DMS153 (cell line): ENCODE measurements at regions not wholly inside any gene's neighbourhood (a gene's known extent, or its start where the extent isn't known, plus 50 kb on each side); places are given as distances from the start of the nearest gene placed in this dataset.
A peak's percentile ranks its signal among the peaks of the same experiment; 100 is the strongest.
"Not testable (repeated sequence)": the region's sequence is repeated elsewhere in the genome, so short reads cannot be mapped to it uniquely, and the experiment has no call there.

ENCODE experiments used
- DNase-seq: peaks from one replicate; lab custom pipeline; 2025; lab: John Stamatoyannopoulos, UW

DNA sequence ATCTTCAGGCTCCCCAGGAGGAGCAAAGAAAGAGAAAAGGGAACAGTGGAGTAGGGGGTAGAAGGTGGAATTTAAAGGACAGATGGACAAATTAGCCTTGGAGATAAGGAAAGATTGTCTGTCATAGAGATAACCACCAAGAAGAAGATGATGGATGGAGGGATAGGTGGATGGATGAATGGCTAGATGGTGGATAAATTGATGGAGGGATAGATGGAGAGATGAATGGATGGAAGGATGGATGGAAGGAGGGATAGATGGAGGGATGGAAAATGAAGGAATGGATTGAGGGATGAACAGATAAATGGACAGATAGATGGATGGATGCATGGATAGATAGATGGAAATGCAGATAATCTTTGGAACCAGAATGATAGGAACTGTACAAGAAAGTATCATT is 102.8 kb downstream of the TNFAIP3 start:
- no peak for DNase-seq

DNA sequence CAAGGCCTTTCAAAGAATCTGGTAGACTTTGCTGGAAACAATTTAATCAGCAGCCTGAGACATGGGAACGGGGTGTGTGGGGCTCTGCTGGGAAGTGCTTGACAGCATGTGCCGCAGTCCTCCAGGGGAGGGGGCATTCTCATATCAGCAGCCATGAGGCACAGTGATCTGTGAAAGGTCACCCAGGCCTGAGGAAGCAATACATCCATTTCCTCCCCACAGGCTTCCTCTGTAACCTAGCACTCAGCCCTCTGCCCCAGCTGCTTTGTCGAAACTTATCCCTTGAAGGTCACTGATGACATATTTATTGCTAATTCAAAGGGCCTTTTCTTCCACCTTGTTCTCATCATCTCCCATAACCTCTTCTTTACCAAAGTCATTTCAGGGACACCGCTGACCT is 103.3 kb downstream of the TNFAIP3 start:
- DNase-seq, result no peak

GRCh38 chr6:137973201-137973600 is 106.1 kb downstream of the TNFAIP3 start:
- DNase-seq, result no peak

DNA sequence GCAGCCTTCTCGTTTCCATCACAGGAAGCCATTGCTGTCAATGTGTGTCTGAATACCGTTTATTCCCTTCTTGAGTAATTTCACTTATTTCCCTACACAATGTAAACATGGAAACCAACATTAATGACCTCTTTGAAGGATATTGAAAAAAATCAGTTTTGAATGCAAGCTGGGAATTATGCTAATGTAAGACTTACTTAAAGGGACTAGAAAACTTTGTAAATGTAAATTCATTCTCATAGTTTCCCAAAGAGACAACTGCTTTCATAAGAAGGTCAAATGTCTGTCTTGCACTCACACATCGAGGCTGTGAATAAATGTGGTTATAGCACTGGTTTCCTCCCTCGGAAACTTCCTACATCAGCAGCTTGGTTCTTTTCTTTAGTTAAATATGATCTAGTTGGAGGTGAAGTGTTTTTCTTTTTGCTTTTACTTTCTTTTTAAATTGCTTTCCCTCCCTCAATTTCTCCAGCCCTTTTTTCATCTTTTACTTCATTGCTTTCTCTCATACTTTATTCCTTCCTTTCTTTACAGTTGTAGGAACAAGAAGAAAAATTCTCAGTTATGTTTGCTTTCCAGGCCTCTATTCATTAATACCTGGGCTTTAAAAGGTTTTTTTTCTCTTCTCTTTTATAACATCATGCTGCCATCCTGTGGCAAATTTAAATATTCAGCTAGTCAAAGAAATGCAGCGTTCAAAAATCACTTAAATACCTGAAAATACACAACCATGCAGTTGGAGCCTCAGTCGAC is 108.3 kb downstream of the TNFAIP3 start:
- no peak for DNase-seq

GRCh38 chr6:137976430-137976829 is 109.4 kb downstream of the TNFAIP3 start:
- no peak for DNase-seq

DNA sequence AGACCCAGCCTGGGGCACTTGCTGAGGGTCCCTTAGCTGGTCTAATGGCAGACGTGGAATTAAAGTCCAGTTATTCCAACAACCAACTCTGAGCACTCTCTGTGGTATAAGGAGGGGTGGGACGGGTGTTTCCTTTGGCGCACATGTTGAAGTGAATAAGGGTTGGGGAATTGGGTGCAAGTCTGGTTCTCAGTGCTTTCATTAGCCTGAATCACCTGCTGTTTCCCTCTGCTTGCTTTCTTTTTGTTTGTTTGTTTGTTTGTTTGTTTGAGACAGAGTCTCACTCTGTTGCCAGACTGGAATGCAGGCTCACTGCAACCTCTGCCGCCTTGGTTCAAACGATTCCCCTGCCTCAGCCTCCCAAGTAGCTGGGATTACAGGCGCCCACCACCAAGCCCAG is 110.1 kb downstream of the TNFAIP3 start:
- DNase-seq, result no peak

- DNase-seq, result no peak
These were observed 110.8 kb downstream of the TNFAIP3 start for GRCh38 chr6:137977814-137978213.

- DNase-seq, result no peak
These were observed 111.3 kb downstream of the TNFAIP3 start for GRCh38 chr6:137978252-137978896.

- not testable (repeated sequence) for DNase-seq
These were observed 112.2 kb downstream of the TNFAIP3 start for GRCh38 chr6:137979263-137979662.

DNA sequence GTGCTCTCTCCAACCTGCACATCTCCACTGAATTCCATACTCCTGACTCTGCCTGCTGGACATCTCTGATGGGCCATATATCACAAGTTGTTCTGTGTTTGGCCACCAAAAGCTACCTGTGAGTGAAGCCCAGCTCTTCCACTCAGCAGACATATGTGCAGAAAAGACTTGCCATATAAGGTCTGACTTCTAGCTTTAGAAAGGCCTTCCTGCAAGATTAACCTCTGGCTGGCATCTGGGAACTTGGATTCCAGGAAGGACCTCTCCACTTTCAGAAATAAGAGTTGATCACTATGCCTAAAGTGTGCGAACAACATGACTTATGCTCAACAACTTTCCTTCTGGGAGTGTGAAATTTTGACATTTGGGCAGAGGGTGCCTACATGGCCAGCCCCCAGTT is 113.7 kb downstream of the TNFAIP3 start:
- no peak for DNase-seq

GRCh38 chr6:137981758-137982157 is 114.7 kb downstream of the TNFAIP3 start:
- DNase-seq, result no peak

DNA sequence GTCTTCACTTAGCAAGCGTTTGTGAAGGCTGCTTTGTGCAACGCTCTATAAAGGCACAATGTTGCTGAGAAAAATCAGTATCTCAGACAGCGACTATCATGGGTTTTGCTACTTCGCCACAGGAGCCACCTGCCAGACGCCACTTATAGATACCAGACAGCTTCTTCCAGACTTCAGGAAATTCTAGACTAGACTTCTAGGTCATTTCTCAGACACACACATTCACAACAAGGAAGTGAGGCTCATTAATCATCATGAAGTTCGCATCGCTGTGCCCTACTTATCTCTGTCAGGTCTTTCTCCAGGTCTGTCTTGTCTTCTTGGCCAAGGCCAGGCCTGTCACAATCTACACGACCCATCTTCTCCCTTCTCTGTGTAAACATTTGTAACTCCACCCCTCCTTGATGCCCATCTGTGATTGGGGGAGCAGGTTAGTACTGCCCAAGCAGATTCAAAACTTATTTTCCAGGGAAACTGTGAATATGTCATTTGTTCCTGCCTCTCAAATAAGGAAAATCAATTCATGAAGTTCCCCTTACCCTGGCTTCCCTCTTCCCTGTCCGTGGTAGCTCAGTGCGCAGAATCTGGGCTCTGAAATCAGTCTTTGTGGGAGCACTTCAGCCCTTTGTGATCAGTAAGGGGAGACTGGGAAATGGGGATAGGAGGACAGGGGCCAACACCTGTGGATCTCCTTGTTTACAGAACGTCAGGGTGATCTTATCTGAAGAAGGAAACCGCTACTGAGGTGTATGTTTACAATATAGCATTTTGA is 115.5 kb downstream of the TNFAIP3 start:
- no peak for DNase-seq

DNA sequence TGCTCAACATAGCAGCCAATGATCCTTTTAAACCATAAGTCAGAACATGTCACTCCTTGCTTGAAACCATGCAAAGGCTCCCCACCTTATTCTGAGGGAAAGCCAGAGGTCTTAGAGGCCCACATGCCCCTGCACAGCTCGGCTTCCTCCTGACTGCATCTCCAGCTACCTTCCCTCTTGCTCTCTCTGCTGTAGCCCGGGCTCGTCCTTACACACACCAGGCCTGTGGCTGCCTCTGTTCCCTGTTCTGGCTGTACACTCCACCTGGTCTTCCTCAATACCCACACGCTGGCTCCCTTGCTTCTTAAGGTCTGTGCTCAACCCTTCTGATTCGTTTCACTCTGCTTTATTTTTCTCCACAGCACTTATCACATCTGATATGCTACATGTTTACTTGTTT is 116.2 kb downstream of the TNFAIP3 start:
- DNase-seq, result no peak

DNA sequence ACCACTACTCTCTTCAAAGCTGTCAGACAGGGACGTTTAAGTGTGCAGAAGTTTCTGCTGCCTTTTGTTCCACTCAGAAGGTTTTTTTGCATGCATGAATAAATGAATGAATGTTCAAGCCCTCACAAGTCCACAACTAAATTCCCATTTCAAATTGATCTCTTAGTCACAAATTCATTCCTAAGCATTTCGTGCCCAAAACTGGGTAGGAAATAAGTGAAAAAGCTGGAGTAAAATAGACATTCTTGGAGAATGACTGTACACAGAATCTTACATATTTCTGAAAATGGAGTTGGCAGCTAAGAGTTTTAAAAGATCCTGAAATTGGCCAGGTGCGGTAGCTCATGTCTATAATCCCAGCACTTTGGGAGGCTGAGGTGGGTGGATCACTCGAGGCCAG is 117.6 kb downstream of the PERP start:
- no peak for DNase-seq

GRCh38 chr6:137995371-137995770 is 111.8 kb downstream of the PERP start:
- no peak for DNase-seq

DNA sequence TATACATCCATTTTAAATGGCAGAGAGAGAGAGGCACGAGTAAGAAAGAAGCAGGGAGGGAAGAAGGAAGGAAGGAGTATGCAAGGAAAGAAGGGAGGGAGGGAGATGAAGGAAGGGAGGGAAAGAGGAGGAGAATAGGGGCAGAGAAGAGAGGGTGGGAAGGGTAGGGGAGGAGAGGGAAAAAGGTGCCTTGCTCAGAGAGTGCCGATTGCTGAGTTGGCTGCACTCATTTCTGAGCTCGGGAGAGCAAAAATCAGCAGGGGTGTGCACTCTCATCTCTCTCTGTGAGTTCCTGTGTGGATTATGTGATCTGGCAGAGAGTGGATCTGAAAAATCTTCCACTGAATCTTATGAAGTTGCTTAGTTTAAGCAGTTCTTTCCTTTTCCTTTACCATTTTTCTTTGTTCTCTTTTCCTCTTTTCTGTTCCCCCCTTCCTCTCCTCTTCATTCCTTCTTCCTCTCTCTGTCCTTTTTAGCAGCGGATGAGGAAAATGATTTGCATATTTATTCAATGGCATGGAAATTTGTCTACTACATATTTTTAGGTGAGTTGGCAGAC is 108.7 kb downstream of the PERP start:
- DNase-seq, result no peak

DNA sequence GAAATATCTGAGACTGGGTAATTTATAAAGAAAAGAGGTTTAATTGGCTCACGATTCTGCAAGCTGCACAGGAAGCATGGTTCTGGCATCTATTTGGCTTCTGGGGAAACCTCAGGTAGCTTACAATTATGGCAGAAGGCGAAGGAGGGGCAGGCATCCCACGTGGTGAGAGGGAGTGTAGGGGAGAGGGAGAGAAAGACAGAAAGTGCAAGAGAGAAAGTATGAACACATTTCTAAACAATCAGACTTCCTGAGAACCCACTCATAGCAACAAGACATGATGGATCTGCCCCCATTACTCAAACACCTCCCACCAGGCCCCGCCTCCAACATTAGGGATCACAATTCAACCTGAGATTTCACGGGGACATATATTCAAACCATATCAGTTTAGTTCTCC is 107.4 kb downstream of the PERP start:
- DNase-seq, result no peak

DNA sequence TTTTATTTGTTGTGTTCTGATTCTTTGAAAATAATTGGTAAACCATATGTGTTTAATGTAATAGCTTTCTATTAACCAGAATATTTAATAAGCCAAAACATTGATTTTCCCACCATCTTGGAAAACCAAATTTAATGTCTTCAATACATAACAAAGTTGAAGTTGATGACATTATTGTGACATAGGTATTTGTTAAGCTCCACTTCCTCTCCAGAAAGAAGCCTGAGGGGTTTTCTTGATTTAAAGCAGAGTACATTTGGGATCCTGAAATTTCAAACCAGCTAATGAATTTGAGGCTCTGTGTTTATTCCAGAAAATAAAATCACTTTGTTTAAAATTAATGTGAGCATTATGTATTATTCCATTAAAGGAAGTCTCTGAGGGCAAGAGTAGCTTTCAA is 106.3 kb downstream of the PERP start:
- DNase-seq, result no peak

DNA sequence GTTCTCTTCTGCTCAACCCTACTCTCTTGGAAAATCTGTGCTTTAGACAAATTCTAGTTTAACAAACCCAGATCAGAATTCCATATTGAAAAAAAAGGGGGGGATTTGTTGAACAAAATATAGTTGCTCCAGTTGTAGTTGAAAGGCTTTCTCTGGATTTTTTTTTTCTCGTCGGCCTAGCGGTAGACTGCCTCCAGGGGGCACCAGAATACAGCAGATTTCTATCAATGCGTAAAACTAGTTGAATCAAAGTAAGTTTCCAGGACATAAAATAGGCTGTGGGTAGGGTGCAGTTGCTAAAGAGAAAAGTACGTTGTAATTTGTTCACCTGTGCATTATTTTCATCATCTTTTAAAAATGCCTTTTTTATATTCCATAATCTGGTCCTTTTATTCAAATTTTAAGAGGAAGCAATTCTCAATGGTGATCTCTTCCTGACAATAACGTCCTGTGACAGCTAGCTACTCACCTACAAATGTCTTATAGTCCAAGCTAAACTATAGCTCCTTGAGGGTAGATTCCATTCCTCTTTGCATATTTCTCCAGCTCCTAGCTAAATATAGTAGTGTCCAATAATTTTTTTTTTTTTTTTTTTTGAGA is 105.4 kb downstream of the PERP start:
- DNase-seq, result peak; percentile 18

GRCh38 chr6:138004430-138005287 is 102.6 kb downstream of the PERP start:
- peak; percentile 42 for DNase-seq

DNA sequence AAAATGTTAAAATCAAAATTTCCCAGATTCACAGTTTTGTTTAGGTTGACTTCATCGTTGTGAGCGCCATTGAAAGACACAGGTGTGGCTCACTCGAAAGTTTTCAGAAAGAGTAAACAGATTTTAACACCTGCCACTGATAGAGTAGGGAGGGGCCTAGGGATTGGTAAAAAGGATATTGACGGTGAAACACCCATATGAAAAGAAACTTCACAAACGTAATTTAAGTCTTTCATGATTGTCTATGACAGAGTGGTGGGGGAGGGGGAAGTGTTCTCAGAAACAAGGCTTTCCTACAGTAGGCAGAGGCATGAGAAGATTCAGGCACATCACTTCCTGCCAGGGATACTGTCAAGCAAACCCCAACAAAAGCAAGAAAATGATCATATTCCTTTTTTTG is 101.4 kb downstream of the PERP start:
- DNase-seq, result no peak
